Skeletal muscle tissue (tissue), 3 donors: ENCODE measurements at regions not wholly inside any gene's neighbourhood (a gene's known extent, or its start where the extent isn't known, plus 50 kb on each side); places are given as distances from the start of the nearest gene placed in this dataset.

Experiments used
- H3K27ac ChIP-seq: one replicate; pipeline ENCODE4 v1.7.0; 2013; ENCODE audit warnings: mild to moderate bottlenecking, low read depth, low read length, inconsistent platforms
- H3K27me3 ChIP-seq, 3 donors: one replicate each; pipeline ENCODE4 v1.7.0; 2013; ENCODE audit warnings: low read length in 3 of 3; ENCODE audit not compliant: control insufficient read depth in 3 of 3, insufficient read depth in 3 of 3
- H3K36me3 ChIP-seq, 3 donors: one replicate each; pipeline ENCODE4 v1.7.0; 2013; ENCODE audit warnings: low read length in 3 of 3; ENCODE audit not compliant: control insufficient read depth in 3 of 3, insufficient read depth in 3 of 3
- H3K4me1 ChIP-seq, 3 donors: one replicate each; pipeline ENCODE4 v1.7.0; 2013; ENCODE audit warnings: low read length in 3 of 3, mild to moderate bottlenecking in 3 of 3; ENCODE audit not compliant: control insufficient read depth in 3 of 3, insufficient read depth in 3 of 3
- H3K4me3 ChIP-seq, 3 donors: one replicate each; pipeline ENCODE4 v1.7.0; 2013; ENCODE audit warnings: low read length in 3 of 3
- H3K9ac ChIP-seq, 3 donors: one replicate each; pipeline ENCODE4 v1.7.0; 2013; ENCODE audit warnings: low read length in 3 of 3, mild to moderate bottlenecking in 3 of 3, moderate library complexity in 2 of 3, low read depth in 1 of 3
- H3K9me3 ChIP-seq, 3 donors: one replicate each; pipeline ENCODE4 v1.7.0; 2013; ENCODE audit warnings: low read length in 3 of 3; ENCODE audit not compliant: control insufficient read depth in 3 of 3
- donor health status: Osteomylitis.

DNA sequence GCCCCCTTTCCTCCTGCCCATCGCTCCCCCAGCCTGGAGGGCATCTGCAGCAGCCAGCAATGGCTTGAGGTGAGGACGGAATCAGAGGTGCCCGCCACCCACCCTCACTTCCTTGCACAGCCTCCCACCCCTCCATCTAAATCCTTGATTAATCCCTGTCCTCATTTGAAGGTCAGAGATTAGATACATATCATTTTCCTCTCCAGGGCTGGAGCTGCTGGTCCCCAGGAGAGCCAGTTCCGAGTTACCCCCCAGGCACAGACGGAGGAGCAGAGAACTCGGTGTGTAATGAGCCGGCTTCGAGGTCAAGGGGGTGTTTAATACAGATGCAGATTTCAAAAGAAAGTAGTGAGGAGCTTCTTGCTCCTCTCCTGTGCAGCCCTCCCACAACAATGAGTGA lies 542.1 kb downstream of the MN1 start:
- H3K36me3 ChIP-seq: no peaks in the 10 kb centered on the region
- no peak overlapping the region for H3K27ac ChIP-seq
- H3K4me1 ChIP-seq: no peaks in the 10 kb centered on the region
- H3K27me3 ChIP-seq: peaks cover 6 to 25% (median 17%) of the 10 kb centered on the region in 3 donors
- no peak overlapping the region for H3K9ac ChIP-seq
- no peak overlapping the region for H3K4me3 ChIP-seq
- peaks cover 2 to 10% (median 10%) of the 10 kb centered on the region in 3 donors for H3K9me3 ChIP-seq

DNA sequence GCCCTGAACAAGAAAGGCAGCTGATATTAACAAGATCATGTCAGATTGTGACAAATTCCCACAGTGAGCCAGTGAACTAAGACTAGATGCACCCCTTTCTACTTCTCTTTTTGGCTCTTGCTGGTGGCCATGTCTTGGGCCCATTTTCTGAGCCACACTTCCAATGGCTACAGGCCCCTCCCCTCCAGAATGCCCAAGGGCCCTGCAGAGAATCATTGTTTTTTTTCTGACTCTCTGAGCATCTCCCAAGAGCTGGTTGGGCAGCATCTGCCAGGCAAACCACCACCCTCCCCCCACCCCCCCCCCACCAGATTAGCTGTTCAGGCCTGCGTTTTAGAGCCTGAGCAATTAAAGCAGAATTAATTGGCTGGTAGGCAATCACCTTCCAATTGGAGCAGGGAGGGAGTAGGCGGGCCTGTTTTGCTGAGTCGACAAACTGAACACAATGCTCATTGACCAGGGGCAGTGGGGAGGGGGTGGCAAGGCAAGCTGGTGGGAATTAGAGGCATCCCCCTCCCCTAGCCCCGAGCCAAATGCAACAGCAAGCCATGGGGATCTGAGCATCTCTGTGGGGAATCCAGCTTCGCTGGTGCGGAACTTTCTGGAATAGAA lies 541.4 kb downstream of the MN1 start:
- Histone ChIP-seq H3K9me3 (peaks cover 2 to 10% (median 6%) of the 10 kb centered on the region in 3 donors), H3K9ac (no peak overlapping the region), H3K4me1 (no peaks in the 10 kb centered on the region), H3K4me3 (no peak overlapping the region), H3K27me3 (peaks cover 6 to 31% (median 17%) of the 10 kb centered on the region in 3 donors), H3K36me3 (no peaks in the 10 kb centered on the region), H3K27ac (no peak overlapping the region)

DNA sequence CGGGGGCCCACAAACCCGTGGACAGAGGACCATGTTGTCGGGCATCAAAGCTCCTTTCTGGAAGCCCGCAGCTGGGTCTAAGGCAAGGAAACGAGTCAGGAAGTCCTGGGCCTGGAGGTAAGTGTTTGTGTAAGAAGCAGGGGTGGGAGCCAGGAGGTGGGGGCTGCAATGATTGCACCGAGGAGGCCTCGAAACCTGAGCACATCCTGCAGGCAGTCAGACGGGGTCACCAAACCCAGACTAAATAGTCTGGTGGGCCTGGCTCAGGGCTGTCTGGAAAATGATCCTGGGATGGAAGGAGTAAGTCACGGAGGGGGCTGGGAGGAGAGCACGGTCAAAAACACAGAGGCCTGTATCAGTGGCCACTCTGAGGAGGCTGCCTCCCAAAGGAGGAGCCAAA lies 539.2 kb downstream of the MN1 start:
- peaks cover 6 to 32% (median 17%) of the 10 kb centered on the region in 3 donors for H3K27me3 ChIP-seq
- no peak overlapping the region for H3K4me3 ChIP-seq
- H3K4me1 ChIP-seq: no peaks in the 10 kb centered on the region
- no peaks in the 10 kb centered on the region for H3K36me3 ChIP-seq
- H3K27ac ChIP-seq: no peak overlapping the region
- H3K9me3 ChIP-seq: no peaks in the 10 kb centered on the region
- H3K9ac ChIP-seq: no peak overlapping the region

DNA sequence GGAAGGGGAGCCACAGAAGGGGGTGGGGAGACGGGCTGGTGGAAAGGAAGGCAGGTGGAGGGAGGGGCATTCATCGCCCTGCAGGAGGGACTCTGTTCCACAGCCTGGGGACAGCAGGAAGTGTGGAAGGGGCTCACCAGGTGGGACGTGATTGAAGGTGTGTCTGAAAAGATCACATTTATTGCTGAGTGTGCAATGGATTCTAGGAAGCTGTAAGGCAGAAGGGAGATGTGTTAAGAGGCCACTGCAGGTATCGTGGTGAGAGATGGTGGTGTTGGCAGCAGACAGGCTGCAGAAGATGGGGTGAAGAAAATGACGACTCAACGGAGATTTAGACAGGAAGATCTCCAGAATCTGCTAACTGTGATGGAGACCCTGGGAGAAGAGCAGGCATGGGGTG lies 537.4 kb downstream of the MN1 start:
- peaks cover 6 to 35% (median 19%) of the 10 kb centered on the region in 3 donors for H3K27me3 ChIP-seq
- no peaks in the 10 kb centered on the region for H3K9me3 ChIP-seq
- H3K27ac ChIP-seq: no peak overlapping the region
- no peak overlapping the region for H3K9ac ChIP-seq
- no peak overlapping the region for H3K4me3 ChIP-seq
- no peaks in the 10 kb centered on the region for H3K36me3 ChIP-seq
- H3K4me1 ChIP-seq: no peaks in the 10 kb centered on the region

DNA sequence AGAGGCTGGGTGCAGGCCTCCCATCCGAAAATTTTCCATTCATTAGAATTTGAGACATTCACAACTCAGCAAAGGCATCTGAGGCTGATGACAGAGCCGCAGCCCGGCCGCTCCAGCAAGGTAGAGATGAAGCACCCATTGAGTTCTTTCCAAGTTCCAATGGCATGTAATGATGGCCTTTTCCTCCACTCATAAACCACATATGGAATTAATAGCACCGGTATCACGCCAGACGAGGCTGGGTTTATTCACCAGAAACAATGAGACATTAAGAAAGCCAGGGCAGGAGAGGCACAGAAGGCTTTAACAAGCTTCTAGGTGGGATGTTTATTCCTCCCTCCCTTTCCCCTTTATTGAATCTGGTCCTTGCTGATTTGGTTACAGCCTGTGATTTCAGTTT lies 534.4 kb downstream of the MN1 start:
- Histone ChIP-seq H3K9me3 (no peaks in the 10 kb centered on the region), H3K36me3 (no peaks in the 10 kb centered on the region), H3K27ac (no peak overlapping the region), H3K9ac (no peak overlapping the region), H3K4me1 (peaks cover 0 to 2% (median 0%) of the 10 kb centered on the region in 3 donors), H3K27me3 (peaks cover 18 to 32% (median 30%) of the 10 kb centered on the region in 3 donors), H3K4me3 (no peak overlapping the region)

DNA sequence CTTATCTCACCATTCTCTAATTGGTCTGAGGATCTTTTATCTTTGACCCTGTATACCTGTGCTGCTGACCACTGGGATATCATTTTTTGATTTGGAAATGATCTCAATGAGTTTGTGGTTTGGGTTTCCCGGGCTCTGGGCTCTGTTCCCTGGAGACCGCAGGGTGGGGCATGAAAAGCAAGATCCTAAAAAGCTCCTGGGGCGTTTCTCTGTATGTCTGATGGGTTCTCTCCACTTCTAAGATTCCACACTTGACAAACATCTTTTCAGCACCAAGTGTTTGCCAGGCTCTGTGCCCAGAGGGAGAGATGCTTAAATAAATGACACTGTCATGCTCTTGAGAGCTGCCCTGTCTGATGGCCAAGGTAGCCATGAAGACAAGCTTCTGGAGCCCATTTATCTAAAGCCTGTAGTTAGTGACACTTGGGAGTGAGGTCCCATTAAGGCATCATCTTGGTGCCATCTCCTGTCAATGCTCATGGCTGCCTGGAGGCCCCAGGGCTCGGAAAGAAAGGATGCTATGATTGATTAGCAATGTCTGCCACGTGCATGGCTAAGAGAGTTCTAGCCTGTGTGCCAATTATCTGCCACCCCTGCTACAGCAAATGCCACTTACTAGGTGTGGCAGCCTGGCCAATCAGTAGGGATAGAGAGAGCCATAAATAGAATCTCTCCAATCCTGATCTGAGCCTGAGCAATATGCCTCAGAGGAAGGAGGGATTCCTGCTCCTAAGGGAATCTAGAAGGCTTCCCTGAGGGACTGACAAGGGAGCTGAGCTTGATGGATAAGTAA lies 531.6 kb downstream of the MN1 start:
- peaks cover 0 to 2% (median 0%) of the 10 kb centered on the region in 3 donors for H3K4me1 ChIP-seq
- H3K27me3 ChIP-seq: peaks cover 23 to 39% (median 29%) of the 10 kb centered on the region in 3 donors
- H3K9ac ChIP-seq: no peak overlapping the region
- no peak overlapping the region for H3K4me3 ChIP-seq
- no peaks in the 10 kb centered on the region for H3K36me3 ChIP-seq
- H3K27ac ChIP-seq: no peak overlapping the region
- H3K9me3 ChIP-seq: no peaks in the 10 kb centered on the region

DNA sequence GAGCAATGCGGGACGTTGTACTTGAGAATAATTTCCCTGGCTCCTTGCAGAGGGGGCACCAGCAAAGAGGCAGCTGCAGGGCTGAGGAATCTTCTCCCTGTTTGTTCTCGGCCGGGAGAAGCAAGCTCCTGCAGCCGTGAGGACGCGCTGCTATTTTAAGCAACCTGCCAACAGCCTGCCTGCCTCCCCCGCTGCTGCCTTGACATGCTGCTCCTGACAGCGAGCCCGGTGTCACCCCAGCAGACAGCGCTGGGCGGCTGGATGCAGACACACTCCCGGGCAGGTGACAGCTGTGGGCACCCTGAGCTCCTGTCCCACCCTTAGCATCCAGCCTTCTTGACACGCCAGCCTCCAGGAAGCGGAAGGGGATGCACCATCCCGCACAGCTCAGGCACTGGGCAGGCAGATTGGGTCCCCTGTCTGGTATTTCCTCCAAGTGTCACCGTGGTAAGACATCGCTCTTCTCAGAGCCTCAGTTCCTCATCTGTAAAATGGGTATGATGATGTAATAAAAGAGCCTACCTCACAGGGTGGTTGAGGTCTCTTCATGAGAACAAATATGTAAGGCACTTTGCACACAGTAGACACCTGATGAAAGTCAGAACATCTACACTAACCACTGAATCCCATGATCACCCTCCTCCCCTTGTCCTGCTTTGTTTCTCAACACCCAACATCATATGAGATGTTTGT lies 530.6 kb downstream of the MN1 start:
- Histone ChIP-seq H3K27ac (no peak overlapping the region), H3K9ac (no peak overlapping the region), H3K27me3 (peaks cover 26 to 39% (median 26%) of the 10 kb centered on the region in 3 donors), H3K9me3 (no peaks in the 10 kb centered on the region), H3K4me1 (peaks cover 0 to 2% (median 0%) of the 10 kb centered on the region in 3 donors), H3K4me3 (no peak overlapping the region), H3K36me3 (no peaks in the 10 kb centered on the region)

DNA sequence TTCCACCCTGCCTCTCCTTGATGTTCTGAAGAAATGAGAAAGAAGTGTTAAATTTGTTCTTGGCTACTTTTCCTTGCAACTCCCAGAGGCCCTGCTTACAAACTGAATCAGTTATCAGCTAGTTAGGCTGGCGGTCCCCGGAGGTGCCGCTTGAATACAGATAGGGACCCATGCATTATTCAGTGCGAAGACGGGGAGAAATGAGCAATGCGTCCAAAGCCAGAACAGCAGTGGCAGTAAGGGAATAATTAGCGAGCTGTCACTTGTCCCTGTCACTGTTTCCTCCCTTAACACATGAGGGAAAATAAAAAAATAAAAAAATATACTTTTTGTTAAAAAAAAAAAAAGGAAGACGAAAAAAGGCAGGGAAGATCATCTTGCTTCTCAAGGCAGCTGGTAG lies 528.1 kb downstream of the MN1 start:
- Histone ChIP-seq H3K27me3 (peaks cover 19 to 35% (median 32%) of the 10 kb centered on the region in 3 donors), H3K4me1 (peaks cover 0 to 2% (median 0%) of the 10 kb centered on the region in 3 donors)

DNA sequence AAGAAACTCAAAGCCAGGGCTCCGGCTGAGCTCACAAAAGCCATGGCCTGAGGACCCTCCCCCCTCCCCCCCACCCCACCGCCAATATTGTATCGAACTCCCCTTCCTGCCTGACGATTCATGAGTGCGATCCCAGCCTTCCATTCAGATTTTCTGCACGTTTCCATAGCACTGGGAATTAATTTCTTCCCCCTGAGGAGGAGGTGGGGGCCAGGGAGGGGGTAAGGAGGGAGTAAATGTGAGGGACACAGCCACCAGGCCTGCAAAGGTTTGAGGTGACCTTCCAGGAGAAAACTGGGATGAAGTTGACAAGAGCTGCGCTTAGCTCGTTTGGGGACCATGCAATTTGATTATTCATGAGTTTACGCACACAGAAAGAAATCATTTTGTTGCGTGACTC lies 527.7 kb downstream of the MN1 start:
- no peaks in the 10 kb centered on the region for H3K36me3 ChIP-seq

More for the DNA sequence above, 528.1 kb downstream of the MN1 start:
- Histone ChIP-seq H3K4me3 (no peak overlapping the region), H3K27ac (no peak overlapping the region), H3K36me3 (no peaks in the 10 kb centered on the region), H3K9ac (no peak overlapping the region), H3K9me3 (peaks cover 0 to 3% (median 0%) of the 10 kb centered on the region in 3 donors)

More for the DNA sequence above, 527.7 kb downstream of the MN1 start:
- peaks cover 0 to 2% (median 0%) of the 10 kb centered on the region in 3 donors for H3K4me1 ChIP-seq
- H3K9me3 ChIP-seq: peaks cover 0 to 3% (median 0%) of the 10 kb centered on the region in 3 donors
- H3K4me3 ChIP-seq: no peak overlapping the region
- no peak overlapping the region for H3K9ac ChIP-seq
- peaks cover 20 to 35% (median 33%) of the 10 kb centered on the region in 3 donors for H3K27me3 ChIP-seq
- H3K27ac ChIP-seq: no peak overlapping the region
